ENCODE measurements at regions not wholly inside any gene's neighbourhood (a gene's known extent, or its start where the extent isn't known, plus 50 kb on each side); places are given as distances from the start of the nearest gene placed in this dataset.

DNA sequence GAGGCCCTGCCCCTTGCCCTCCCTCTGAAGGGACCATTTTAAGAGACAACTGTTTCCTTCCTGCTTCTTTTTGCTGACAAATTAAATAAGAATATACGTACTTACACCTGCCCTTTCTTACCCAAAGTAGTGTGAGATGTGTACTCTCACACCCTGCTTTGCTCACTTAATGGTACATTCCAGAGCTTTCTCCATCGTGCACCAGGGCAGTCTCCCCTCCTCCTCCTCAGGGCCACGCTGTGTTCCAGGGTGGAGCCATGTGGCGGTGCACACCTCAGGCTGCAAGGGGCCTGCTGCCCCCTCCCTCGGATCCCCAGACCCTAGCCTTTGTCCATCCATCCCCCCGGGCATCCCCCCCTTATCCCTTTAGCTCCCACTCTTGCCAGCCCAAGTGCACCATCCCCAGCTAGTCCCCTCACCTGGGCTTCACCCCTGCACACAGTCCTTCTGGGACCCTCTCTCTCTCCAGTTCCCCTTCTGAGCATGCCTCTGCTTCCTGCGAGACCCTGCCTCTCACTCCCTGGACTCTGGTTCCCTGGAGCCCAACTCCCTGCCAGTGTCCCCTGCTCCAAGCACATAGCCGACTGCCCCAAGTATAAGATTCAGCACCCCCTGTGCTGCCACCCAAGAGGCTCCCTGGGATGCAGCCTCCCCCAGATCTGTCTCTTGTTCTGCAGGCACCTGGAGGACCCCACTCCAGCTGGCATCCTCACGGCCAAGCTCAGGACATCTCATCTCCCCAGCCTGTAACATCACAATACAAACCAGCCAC, 89.5 kb upstream of the IQSEC1 start:
- no peaks in the 10 kb centered on the region for H3K9me3 Mint-ChIP-seq
- H3K27ac Mint-ChIP-seq (ENCODE audit: low read depth): peak overlapping the region; percentile 42
- DNase-seq (ENCODE audit: low spot score in 2 of 2) (no peak), ATAC-seq (replicated peaks; ENCODE audit: extremely low read depth, poor library complexity, severe bottlenecking) (no peak)
- no peaks in the 10 kb centered on the region for H3K4me1 Mint-ChIP-seq
- no peaks in the 10 kb centered on the region for H3K36me3 Mint-ChIP-seq (ENCODE audit: insufficient read depth)
- peaks cover 53% of the 10 kb centered on the region for H3K27me3 Mint-ChIP-seq
- no peak overlapping the region for H3K4me3 Mint-ChIP-seq

DNA sequence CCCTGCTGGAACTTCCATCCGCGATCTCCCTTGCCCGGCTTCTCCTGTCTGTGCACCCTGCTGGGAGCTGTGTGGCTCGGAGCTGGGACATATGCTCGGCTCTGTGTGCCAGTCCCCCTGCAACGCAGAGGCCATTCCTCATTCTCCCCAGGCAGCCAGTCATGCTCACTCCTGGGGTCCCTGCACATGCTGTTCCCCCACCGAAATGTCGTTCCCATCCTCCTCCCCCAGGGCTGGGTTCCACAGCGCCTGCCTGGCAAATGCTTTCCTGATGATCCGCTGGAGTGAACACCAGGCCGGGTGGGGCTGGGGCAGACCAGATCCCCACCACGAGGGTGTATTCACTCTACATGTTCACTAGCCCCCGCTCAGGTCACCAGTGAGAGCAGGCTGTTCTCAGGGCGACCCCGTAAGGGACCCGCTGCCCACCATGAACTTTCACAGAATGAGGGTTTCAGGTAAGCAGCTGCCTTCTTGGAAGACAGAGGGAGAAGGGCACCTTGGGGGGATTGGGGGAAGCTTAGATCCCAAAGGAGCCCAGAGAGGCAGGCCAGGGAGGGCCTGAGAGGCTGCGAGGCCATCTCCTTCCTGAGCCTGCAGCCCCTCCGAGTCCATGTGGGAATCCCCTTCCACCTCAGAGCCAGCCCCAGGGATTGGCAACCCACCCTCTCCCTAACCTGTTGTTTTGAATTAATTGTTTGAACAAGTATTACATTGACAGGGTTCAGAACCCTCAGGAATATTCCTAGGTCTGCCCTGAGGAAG, 88.7 kb upstream of the IQSEC1 start:
- Mint-ChIP-seq H3K36me3 (ENCODE audit: insufficient read depth) (no peaks in the 10 kb centered on the region), H3K4me1 (no peaks in the 10 kb centered on the region), H3K27ac (ENCODE audit: low read depth) (no peak overlapping the region), H3K27me3 (peaks cover 48% of the 10 kb centered on the region), H3K9me3 (no peaks in the 10 kb centered on the region), H3K4me3 (no peak overlapping the region)
- no peak for DNase-seq (ENCODE audit: low spot score in 2 of 2)
- no peak for ATAC-seq (replicated peaks; ENCODE audit: extremely low read depth, poor library complexity, severe bottlenecking)

- Mint-ChIP-seq H3K27me3 (peaks cover 41% of the 10 kb centered on the region), H3K27ac (ENCODE audit: low read depth) (no peak overlapping the region), H3K4me3 (no peak overlapping the region), H3K9me3 (peaks cover 3% of the 10 kb centered on the region), H3K4me1 (no peaks in the 10 kb centered on the region), H3K36me3 (ENCODE audit: insufficient read depth) (no peaks in the 10 kb centered on the region)
- DNase-seq (ENCODE audit: low spot score in 2 of 2): no peak
- ATAC-seq (replicated peaks; ENCODE audit: extremely low read depth, poor library complexity, severe bottlenecking): no peak
Observed at GRCh38 chr3:13161021-13161759, 88.0 kb upstream of the IQSEC1 start.

GRCh38 chr3:13160619-13161018, 87.4 kb upstream of the IQSEC1 start:
- DNase-seq (ENCODE audit: low spot score in 2 of 2) (no peak), ATAC-seq (replicated peaks; ENCODE audit: extremely low read depth, poor library complexity, severe bottlenecking) (no peak)
- no peaks in the 10 kb centered on the region for H3K4me1 Mint-ChIP-seq
- H3K27me3 Mint-ChIP-seq: peaks cover 38% of the 10 kb centered on the region
- peaks cover 6% of the 10 kb centered on the region for H3K9me3 Mint-ChIP-seq
- H3K27ac Mint-ChIP-seq (ENCODE audit: low read depth): no peak overlapping the region
- no peaks in the 10 kb centered on the region for H3K36me3 Mint-ChIP-seq (ENCODE audit: insufficient read depth)
- H3K4me3 Mint-ChIP-seq: no peak overlapping the region

DNA sequence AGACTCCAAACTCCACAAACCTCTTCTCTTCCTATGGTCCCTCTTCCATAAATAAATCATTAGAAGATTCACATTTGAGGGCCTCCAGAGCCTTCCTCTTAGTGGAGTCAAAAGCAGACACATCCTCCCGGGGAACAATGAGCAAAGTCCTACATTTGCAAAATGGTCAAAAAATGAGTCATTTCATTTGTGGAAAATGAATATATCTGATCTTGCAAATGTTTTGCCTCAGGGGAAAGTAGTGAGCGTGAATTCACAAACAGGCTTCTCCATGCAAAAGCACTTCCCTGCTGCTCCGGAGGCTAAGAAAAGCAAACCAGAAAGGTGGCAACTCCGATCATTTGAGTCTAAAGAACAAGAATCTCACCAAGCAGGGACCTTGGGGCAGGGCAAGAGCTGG, 86.7 kb upstream of the IQSEC1 start:
- Mint-ChIP-seq H3K27me3 (peaks cover 42% of the 10 kb centered on the region), H3K36me3 (ENCODE audit: insufficient read depth) (no peaks in the 10 kb centered on the region), H3K4me1 (no peaks in the 10 kb centered on the region), H3K4me3 (no peak overlapping the region), H3K9me3 (peaks cover 6% of the 10 kb centered on the region), H3K27ac (ENCODE audit: low read depth) (no peak overlapping the region)
- no peak for ATAC-seq (replicated peaks; ENCODE audit: extremely low read depth, poor library complexity, severe bottlenecking)
- no peak for DNase-seq (ENCODE audit: low spot score in 2 of 2)

GRCh38 chr3:13158871-13159270, 85.6 kb upstream of the IQSEC1 start:
- no peak overlapping the region for H3K4me3 Mint-ChIP-seq
- no peaks in the 10 kb centered on the region for H3K4me1 Mint-ChIP-seq
- H3K36me3 Mint-ChIP-seq (ENCODE audit: insufficient read depth): no peaks in the 10 kb centered on the region
- peaks cover 42% of the 10 kb centered on the region for H3K27me3 Mint-ChIP-seq
- H3K9me3 Mint-ChIP-seq: peaks cover 6% of the 10 kb centered on the region
- no peak for DNase-seq (ENCODE audit: low spot score in 2 of 2)
- no peak overlapping the region for H3K27ac Mint-ChIP-seq (ENCODE audit: low read depth)
- ATAC-seq (replicated peaks; ENCODE audit: extremely low read depth, poor library complexity, severe bottlenecking): no peak

DNA sequence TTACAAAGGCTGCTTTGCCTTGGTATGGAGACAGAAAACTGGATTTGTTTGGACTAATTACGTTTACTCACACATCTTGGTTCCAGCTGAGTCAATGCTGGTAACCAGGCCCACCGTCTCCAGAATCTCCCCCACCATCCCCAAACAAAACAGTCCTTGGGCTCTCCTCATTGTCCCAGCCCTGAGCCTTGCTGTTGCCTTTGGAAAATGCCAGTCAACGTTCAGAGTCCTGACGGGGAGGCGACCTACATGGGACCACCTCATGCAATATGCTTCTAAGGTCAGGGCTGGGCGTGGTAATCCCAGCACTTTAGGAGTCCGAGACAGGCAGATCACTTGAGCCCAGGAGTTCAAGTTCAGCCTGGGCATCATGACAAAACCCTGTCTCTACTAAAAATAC, 85.2 kb upstream of the IQSEC1 start:
- ATAC-seq (replicated peaks; ENCODE audit: extremely low read depth, poor library complexity, severe bottlenecking) (no peak), DNase-seq (ENCODE audit: low spot score in 2 of 2) (no peak)
- Mint-ChIP-seq H3K27ac (ENCODE audit: low read depth) (no peak overlapping the region), H3K4me1 (no peaks in the 10 kb centered on the region), H3K36me3 (ENCODE audit: insufficient read depth) (no peaks in the 10 kb centered on the region), H3K9me3 (peaks cover 6% of the 10 kb centered on the region), H3K4me3 (no peak overlapping the region), H3K27me3 (peaks cover 42% of the 10 kb centered on the region)

GRCh38 chr3:13157986-13158385, 84.8 kb upstream of the IQSEC1 start:
- Mint-ChIP-seq H3K27ac (ENCODE audit: low read depth) (no peak overlapping the region), H3K4me3 (no peak overlapping the region), H3K9me3 (peaks cover 6% of the 10 kb centered on the region), H3K36me3 (ENCODE audit: insufficient read depth) (no peaks in the 10 kb centered on the region), H3K4me1 (no peaks in the 10 kb centered on the region), H3K27me3 (peaks cover 40% of the 10 kb centered on the region)
- DNase-seq (ENCODE audit: low spot score in 2 of 2) (no peak), ATAC-seq (replicated peaks; ENCODE audit: extremely low read depth, poor library complexity, severe bottlenecking) (no peak)

- ATAC-seq (replicated peaks; ENCODE audit: extremely low read depth, poor library complexity, severe bottlenecking): no peak
- Mint-ChIP-seq H3K9me3 (peaks cover 6% of the 10 kb centered on the region), H3K36me3 (ENCODE audit: insufficient read depth) (no peaks in the 10 kb centered on the region), H3K27ac (ENCODE audit: low read depth) (no peak overlapping the region), H3K4me3 (no peak overlapping the region), H3K27me3 (peaks cover 24% of the 10 kb centered on the region), H3K4me1 (peaks cover 6% of the 10 kb centered on the region)
- no peak for DNase-seq (ENCODE audit: low spot score in 2 of 2)
Observed at GRCh38 chr3:13152826-13153710, 79.8 kb upstream of the IQSEC1 start.

DNA sequence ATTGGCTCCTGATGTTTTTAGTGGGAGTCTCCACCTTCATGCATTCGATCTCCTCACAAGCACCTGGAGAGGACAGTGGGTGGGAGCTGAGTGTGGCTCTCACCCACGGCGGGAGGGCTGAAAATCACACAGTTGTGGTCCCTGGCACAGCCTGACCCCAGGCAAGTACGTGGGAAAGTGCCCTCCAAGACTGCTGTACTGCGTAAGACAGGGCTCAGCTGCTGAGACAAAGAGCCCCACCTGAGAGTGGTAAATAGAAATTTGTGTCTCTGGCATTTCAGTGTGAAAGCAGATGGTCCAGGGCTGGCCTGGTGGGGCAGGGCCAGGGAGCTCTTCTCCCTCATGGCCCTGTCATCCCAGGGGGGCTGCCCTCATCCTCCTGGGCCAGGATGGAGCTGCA, 77.4 kb upstream of the IQSEC1 start:
- H3K9me3 Mint-ChIP-seq: no peaks in the 10 kb centered on the region
- no peak for DNase-seq (ENCODE audit: low spot score in 2 of 2)
- H3K4me1 Mint-ChIP-seq: peaks cover 6% of the 10 kb centered on the region
- no peaks in the 10 kb centered on the region for H3K36me3 Mint-ChIP-seq (ENCODE audit: insufficient read depth)
- no peak overlapping the region for H3K4me3 Mint-ChIP-seq
- no peak for ATAC-seq (replicated peaks; ENCODE audit: extremely low read depth, poor library complexity, severe bottlenecking)
- H3K27me3 Mint-ChIP-seq: peaks cover 24% of the 10 kb centered on the region
- H3K27ac Mint-ChIP-seq (ENCODE audit: low read depth): no peak overlapping the region

DNA sequence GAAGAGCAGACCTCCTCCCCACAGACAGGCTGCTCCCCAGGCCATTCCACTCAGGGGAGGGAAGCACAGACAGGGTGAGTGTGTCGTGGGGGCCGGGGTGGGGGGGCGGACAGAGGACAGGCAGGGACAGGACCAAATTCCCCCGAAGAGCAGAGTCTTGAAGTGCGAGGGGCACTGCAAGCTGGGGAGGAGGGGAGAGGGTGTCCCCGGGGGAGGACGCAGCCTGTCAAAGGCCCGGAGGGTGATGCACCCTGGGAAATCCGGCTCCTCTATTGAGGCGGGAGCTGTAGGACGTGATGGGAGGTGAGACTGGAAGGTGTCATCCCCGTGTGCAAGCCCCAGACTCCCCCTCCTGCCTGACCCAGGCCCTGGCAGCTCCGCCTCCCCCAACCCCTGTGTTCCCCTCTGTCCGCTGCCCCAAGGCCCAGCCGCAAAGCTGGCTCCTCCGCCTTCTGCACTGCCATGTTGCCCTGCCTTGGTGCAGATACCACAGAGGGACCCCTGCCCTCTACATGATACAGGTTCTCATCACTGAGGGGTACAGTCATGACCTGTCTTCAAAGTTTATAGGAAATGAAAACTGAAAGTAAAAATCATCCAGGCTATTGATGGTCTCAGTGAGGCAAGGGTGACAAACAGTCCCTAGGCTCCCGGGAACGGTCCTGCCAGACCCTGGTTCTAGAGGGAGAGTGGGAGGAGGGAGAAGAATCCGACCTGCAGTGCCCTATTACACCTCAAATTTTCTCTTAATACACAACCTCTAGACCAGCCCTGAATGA, 76.3 kb upstream of the IQSEC1 start:
- no peaks in the 10 kb centered on the region for H3K9me3 Mint-ChIP-seq
- peaks cover 14% of the 10 kb centered on the region for H3K27me3 Mint-ChIP-seq
- ATAC-seq (replicated peaks; ENCODE audit: extremely low read depth, poor library complexity, severe bottlenecking): no peak
- H3K4me1 Mint-ChIP-seq: peaks cover 6% of the 10 kb centered on the region
- no peak for DNase-seq (ENCODE audit: low spot score in 2 of 2)
- peak overlapping the region; percentile 48 for H3K4me3 Mint-ChIP-seq
- no peaks in the 10 kb centered on the region for H3K36me3 Mint-ChIP-seq (ENCODE audit: insufficient read depth)
- no peak overlapping the region for H3K27ac Mint-ChIP-seq (ENCODE audit: low read depth)

Data from central memory CD8-positive, alpha-beta T cell (primary cell).